Ovary (tissue), 3 donors: ENCODE measurements at regions not wholly inside any gene's neighbourhood (a gene's known extent, or its start where the extent isn't known, plus 50 kb on each side); places are given as distances from the start of the nearest gene placed in this dataset.

Experiments
- EP300 ChIP-seq: sonication (generic); formaldehyde crosslinking; IDR thresholded peaks from one replicate; pipeline ENCODE4 v1.6.1; 2017; ENCODE audit warnings: antibody characterized with exemption
- TF ChIP-seq, protein P1 (sequence below), 3 donors: fragments of 450-650 bp in 2 of 3; fragments of 200-600 bp in 1 of 3; IDR thresholded peaks; one replicate each; pipeline versions ENCODE4 v1.5.1 to v1.8.0; 2016 to 2022; ENCODE audit warnings: antibody characterized with exemption in 3 of 3, mild to moderate bottlenecking in 1 of 3
- donor health status: DM: no; HTN: no; CAD: no.

DNA sequence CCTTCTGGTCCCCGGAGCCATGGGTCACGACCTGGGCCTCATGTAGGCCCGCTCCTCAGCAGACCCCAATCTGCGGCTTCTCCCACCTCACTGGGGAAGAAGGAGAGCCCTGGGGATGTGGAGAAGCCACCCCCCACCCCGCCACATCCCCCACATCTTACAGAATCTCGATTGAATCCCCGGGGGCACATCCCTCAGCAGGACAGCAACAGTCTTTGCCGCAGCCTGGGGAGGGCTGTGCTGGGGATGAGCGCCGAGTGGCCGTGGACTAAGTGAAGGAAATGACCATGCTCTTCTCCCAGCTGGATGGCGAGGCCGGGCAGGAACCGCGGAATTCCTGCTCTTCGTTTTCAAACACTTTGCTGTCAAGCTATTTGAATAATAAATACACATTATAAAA, 169.0 kb upstream of the RTL1 start:
- TF ChIP-seq, protein P1, sequence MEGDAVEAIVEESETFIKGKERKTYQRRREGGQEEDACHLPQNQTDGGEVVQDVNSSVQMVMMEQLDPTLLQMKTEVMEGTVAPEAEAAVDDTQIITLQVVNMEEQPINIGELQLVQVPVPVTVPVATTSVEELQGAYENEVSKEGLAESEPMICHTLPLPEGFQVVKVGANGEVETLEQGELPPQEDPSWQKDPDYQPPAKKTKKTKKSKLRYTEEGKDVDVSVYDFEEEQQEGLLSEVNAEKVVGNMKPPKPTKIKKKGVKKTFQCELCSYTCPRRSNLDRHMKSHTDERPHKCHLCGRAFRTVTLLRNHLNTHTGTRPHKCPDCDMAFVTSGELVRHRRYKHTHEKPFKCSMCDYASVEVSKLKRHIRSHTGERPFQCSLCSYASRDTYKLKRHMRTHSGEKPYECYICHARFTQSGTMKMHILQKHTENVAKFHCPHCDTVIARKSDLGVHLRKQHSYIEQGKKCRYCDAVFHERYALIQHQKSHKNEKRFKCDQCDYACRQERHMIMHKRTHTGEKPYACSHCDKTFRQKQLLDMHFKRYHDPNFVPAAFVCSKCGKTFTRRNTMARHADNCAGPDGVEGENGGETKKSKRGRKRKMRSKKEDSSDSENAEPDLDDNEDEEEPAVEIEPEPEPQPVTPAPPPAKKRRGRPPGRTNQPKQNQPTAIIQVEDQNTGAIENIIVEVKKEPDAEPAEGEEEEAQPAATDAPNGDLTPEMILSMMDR (IDR thresholded peaks at IDR 0.05): no peak
- no peak for TF ChIP-seq EP300
